H9 (cell line): ENCODE measurements at regions not wholly inside any gene's neighbourhood (a gene's known extent, or its start where the extent isn't known, plus 50 kb on each side); places are given as distances from the start of the nearest gene placed in this dataset.

Experiments used
- DNase-seq: peaks from one replicate; pipeline ENCODE4 v3.0.0-alpha.2; 2017
- H2AFZ ChIP-seq: one replicate; pipeline ENCODE4 v1.6.1; 2013; ENCODE audit warnings: mild to moderate bottlenecking, low read length, control low read depth, moderate library complexity
- H2AK5ac ChIP-seq: 2 replicates; pipeline ENCODE4 v1.6.1; 2013; ENCODE audit warnings: low read length, control low read depth, mixed read lengths; ENCODE audit not compliant: insufficient read length
- H2BK120ac ChIP-seq: one replicate; pipeline ENCODE4 v1.6.1; 2013; ENCODE audit warnings: low read depth, mild to moderate bottlenecking, low read length, control low read depth, inconsistent platforms; ENCODE audit not compliant: poor library complexity, severe bottlenecking
- H2BK12ac ChIP-seq: 2 replicates; pipeline ENCODE4 v1.6.1; 2013; ENCODE audit warnings: low read length, control low read depth, mixed read lengths, low read depth; ENCODE audit not compliant: insufficient read length
- H2BK15ac ChIP-seq: 2 replicates; pipeline ENCODE4 v1.6.1; 2013; ENCODE audit warnings: low read depth, low read length, control low read depth
- H2BK20ac ChIP-seq: one replicate; pipeline ENCODE4 v1.6.1; 2013; ENCODE audit warnings: low read depth, mild to moderate bottlenecking, low read length, control low read depth, inconsistent platforms; ENCODE audit not compliant: poor library complexity, severe bottlenecking
- H2BK5ac ChIP-seq: 2 replicates; pipeline ENCODE4 v1.6.1; 2013; ENCODE audit warnings: low read length, control low read depth, mixed read lengths; ENCODE audit not compliant: insufficient read length
- H3K14ac ChIP-seq: 2 replicates; pipeline ENCODE4 v1.6.1; 2013; ENCODE audit warnings: low read length, control low read depth; ENCODE audit not compliant: insufficient read depth
- H3K18ac ChIP-seq: 2 replicates; pipeline ENCODE4 v1.6.1; 2013; ENCODE audit warnings: low read depth, mild to moderate bottlenecking, mixed read lengths, low read length, control low read depth; ENCODE audit not compliant: insufficient read length
- H3K23ac ChIP-seq: 2 replicates; pipeline ENCODE4 v1.6.1; 2013; ENCODE audit warnings: low read length, control low read depth, mixed read lengths, low read depth; ENCODE audit not compliant: insufficient read length
- H3K23me2 ChIP-seq: 2 replicates; pipeline ENCODE4 v1.6.1; 2013; ENCODE audit warnings: low read depth, mild to moderate bottlenecking, mixed read lengths, low read length, control low read depth; ENCODE audit not compliant: insufficient read length, poor library complexity, severe bottlenecking
- H3K27ac ChIP-seq: 2 replicates; pipeline ENCODE4 v1.5.1; 2013; ENCODE audit warnings: low read length, control low read depth, mixed read lengths, low read depth; ENCODE audit not compliant: insufficient read length
- H3K27me3 ChIP-seq: 2 replicates; pipeline ENCODE4 v1.6.1; 2013; ENCODE audit warnings: low read length, control low read depth, inconsistent platforms; ENCODE audit not compliant: insufficient read depth
- H3K4ac ChIP-seq: 2 replicates; pipeline ENCODE4 v1.6.1; 2013; ENCODE audit warnings: low read depth, mild to moderate bottlenecking, control low read depth, inconsistent platforms, low read length, moderate library complexity
- H3K4me1 ChIP-seq: 2 replicates; pipeline ENCODE4 v1.6.1; 2013; ENCODE audit warnings: low read length, control low read depth, inconsistent platforms; ENCODE audit not compliant: insufficient read depth
- H3K4me2 ChIP-seq: 2 replicates; pipeline ENCODE4 v1.6.1; 2013; ENCODE audit warnings: low read length, control low read depth, mixed read lengths; ENCODE audit not compliant: insufficient read length, insufficient read depth
- H3K56ac ChIP-seq: 2 replicates; pipeline ENCODE4 v1.6.1; 2013; ENCODE audit warnings: low read depth, mild to moderate bottlenecking, mixed read lengths, low read length, control low read depth; ENCODE audit not compliant: insufficient read length
- H3K79me1 ChIP-seq: 2 replicates; pipeline ENCODE4 v1.6.1; 2013; ENCODE audit warnings: low read depth, mild to moderate bottlenecking, moderate library complexity, low read length, control low read depth, inconsistent platforms; ENCODE audit not compliant: insufficient read depth, poor library complexity, severe bottlenecking
- H3K79me2 ChIP-seq: 2 replicates; pipeline ENCODE4 v1.6.1; 2013; ENCODE audit warnings: low read length, control low read depth, inconsistent platforms; ENCODE audit not compliant: insufficient read depth
- H3K9ac ChIP-seq: 2 replicates; pipeline ENCODE4 v1.6.1; 2013; ENCODE audit warnings: low read length, control low read depth, mixed read lengths; ENCODE audit not compliant: insufficient read length; ENCODE audit errors: extremely low read depth
- H3K9me3 ChIP-seq: one replicate; pipeline ENCODE4 v1.6.1; 2013; ENCODE audit warnings: low read depth, low read length, inconsistent platforms; ENCODE audit not compliant: control insufficient read depth
- H3T11ph ChIP-seq: one replicate; pipeline ENCODE4 v1.6.1; 2013; ENCODE audit warnings: mild to moderate bottlenecking, low read length, control low read depth, inconsistent platforms
- H4K20me1 ChIP-seq: one replicate; pipeline ENCODE4 v1.6.1; 2013; ENCODE audit not compliant: control insufficient read depth, insufficient read length, insufficient read depth
- H4K5ac ChIP-seq: 2 replicates; pipeline ENCODE4 v1.6.1; 2013; ENCODE audit warnings: low read depth, mild to moderate bottlenecking, mixed read lengths, low read length, control low read depth; ENCODE audit not compliant: insufficient read length
- H4K8ac ChIP-seq: replicated peaks from 2 replicates; pipeline ENCODE4 v1.6.1; 2013; ENCODE audit warnings: low read length, control low read depth, mixed read lengths, low read depth; ENCODE audit not compliant: insufficient read length
- H4K91ac ChIP-seq: 2 replicates; pipeline ENCODE4 v1.6.1; 2013; ENCODE audit warnings: low read depth, mild to moderate bottlenecking, moderate library complexity, mixed read lengths, low read length, control low read depth; ENCODE audit not compliant: insufficient read length
- H3K27ac Mint-ChIP-seq, 3 experiments: 2 replicates in 2 of 3; 3 replicates in 1 of 3; pipeline ENCODE4 v1.8.0; 2020 to 2021; ENCODE audit warnings: mixed read lengths in 3 of 3, mild to moderate bottlenecking in 1 of 3, moderate library complexity in 1 of 3
- H3K27me3 Mint-ChIP-seq: 2 replicates; pipeline ENCODE4 v1.8.0; 2021; ENCODE audit warnings: low read depth, mild to moderate bottlenecking, moderate library complexity, mixed read lengths
- H3K36me3 Mint-ChIP-seq, 3 experiments: 2 replicates in 2 of 3; 3 replicates in 1 of 3; pipeline ENCODE4 v1.8.0; 2020 to 2021; ENCODE audit warnings: low read depth in 3 of 3, mixed read lengths in 3 of 3; ENCODE audit not compliant: insufficient read depth in 1 of 3
- H3K4me1 Mint-ChIP-seq, 2 experiments: 2 replicates each; pipeline ENCODE4 v1.8.0; 2020; ENCODE audit warnings: mixed read lengths in 2 of 2
- H3K4me3 Mint-ChIP-seq, 2 experiments: 2 replicates in 1 of 2; 3 replicates in 1 of 2; pipeline ENCODE4 v1.8.0; 2020 to 2021; ENCODE audit warnings: mild to moderate bottlenecking in 2 of 2, mixed read lengths in 2 of 2, moderate library complexity in 1 of 2
- H3K9me3 Mint-ChIP-seq, 2 experiments: 2 replicates in 1 of 2; 3 replicates in 1 of 2; pipeline ENCODE4 v1.8.0; 2020; ENCODE audit warnings: mild to moderate bottlenecking in 2 of 2, mixed read lengths in 2 of 2, moderate library complexity in 1 of 2
- WGBS: extraction: QIAGEN DNeasy Blood & Tissue Kit; methylation state at CpG from one replicate; pipeline ENCODE4 v1.1.7; 2013; ENCODE audit warnings: missing lambda C conversion rate, low lambda C conversion rate, mixed read lengths; ENCODE audit not compliant: insufficient read length; ENCODE audit errors: extremely low coverage; 5-methylcytosine and 5-hydroxymethylcytosine counted together
- TF ChIP-seq, protein P1 (sequence below): fragments of 200-600 bp; sonication (generic); conservative IDR thresholded peaks from 3 replicates; pipeline ENCODE4 v1.8.0; 2021; ENCODE audit warnings: antibody characterized with exemption, mild to moderate bottlenecking

DNA sequence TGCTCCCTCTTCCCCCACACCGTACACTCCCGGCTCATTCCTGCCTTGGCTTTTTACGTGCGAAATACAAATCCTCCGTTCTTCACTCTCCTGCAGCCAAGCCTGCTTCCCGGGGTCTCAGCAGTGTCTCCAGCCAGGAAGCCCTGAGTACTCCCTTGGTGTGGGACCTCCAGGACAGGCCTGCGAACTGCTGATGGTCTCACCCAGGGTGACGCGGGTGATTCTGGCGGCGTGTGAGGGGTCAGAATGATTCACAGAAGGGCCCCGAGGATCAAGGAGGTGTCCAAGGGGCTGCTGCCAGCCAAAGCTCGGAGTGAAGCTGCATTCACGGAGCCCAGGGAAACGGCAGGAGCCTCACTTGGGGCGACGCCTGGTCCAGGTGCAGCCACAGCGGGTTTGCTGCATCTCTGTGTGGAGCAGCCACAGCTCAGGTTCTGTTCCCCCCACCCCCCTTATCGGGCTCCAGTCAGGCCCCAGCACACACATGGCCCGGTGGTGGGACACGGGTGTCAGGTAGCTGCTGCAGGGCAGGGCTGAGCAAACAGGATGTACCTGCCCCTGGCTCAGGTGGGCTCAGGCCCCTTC is 337.7 kb upstream of the MYT1L start:
- no peak for DNase-seq
- H2BK12ac ChIP-seq: no peak overlapping the region
- Mint-ChIP-seq H3K36me3 (peaks cover 5% of the 10 kb centered on the region in 3 experiments; a peak in 5 of 7 replicates), H3K4me1 (peaks cover 17 to 23% of the 10 kb centered on the region in 2 experiments), H3K27ac (peak overlapping the region in 2 of 3 experiments; percentile 34 to 65; a peak in 2 of 7 replicates), H3K4me3 (no peak overlapping the region), H3K27me3 (peaks cover 10% of the 10 kb centered on the region), H3K9me3 (peaks cover 3 to 5% of the 10 kb centered on the region in 2 experiments; a peak in 3 of 5 replicates)
- peak overlapping the region; percentile 40; the same call in 1 of the 2 replicates for H3K14ac ChIP-seq
- WGBS: no CpG with 5 or more reads among the region's 21 CpGs
- H3K79me1 ChIP-seq: no peaks in the 10 kb centered on the region
- no peak overlapping the region for H3T11ph ChIP-seq
- H2BK15ac ChIP-seq: no peak overlapping the region; the same call in 1 of the 2 replicates
- H3K18ac ChIP-seq: no peak overlapping the region
- H2BK5ac ChIP-seq: no peak overlapping the region
- no peak overlapping the region for H2BK120ac ChIP-seq
- no peak overlapping the region for H2BK20ac ChIP-seq
- H3K23me2 ChIP-seq: no peaks in the 10 kb centered on the region
- TF ChIP-seq, protein P1, sequence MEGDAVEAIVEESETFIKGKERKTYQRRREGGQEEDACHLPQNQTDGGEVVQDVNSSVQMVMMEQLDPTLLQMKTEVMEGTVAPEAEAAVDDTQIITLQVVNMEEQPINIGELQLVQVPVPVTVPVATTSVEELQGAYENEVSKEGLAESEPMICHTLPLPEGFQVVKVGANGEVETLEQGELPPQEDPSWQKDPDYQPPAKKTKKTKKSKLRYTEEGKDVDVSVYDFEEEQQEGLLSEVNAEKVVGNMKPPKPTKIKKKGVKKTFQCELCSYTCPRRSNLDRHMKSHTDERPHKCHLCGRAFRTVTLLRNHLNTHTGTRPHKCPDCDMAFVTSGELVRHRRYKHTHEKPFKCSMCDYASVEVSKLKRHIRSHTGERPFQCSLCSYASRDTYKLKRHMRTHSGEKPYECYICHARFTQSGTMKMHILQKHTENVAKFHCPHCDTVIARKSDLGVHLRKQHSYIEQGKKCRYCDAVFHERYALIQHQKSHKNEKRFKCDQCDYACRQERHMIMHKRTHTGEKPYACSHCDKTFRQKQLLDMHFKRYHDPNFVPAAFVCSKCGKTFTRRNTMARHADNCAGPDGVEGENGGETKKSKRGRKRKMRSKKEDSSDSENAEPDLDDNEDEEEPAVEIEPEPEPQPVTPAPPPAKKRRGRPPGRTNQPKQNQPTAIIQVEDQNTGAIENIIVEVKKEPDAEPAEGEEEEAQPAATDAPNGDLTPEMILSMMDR: no peak
- no peak overlapping the region for H2AK5ac ChIP-seq
- no peak overlapping the region for H4K8ac ChIP-seq
- H3K56ac ChIP-seq: no peak overlapping the region
- H3K4ac ChIP-seq: no peak overlapping the region
- no peak overlapping the region for H3K27ac ChIP-seq
- no peak overlapping the region for H2AFZ ChIP-seq
- H3K9me3 ChIP-seq: no peaks in the 10 kb centered on the region
- no peak overlapping the region for H3K9ac ChIP-seq
- no peaks in the 10 kb centered on the region for H3K27me3 ChIP-seq
- H4K5ac ChIP-seq: no peak overlapping the region
- H3K4me1 ChIP-seq: no peaks in the 10 kb centered on the region
- H3K23ac ChIP-seq: no peak overlapping the region
- H3K79me2 ChIP-seq: no peaks in the 10 kb centered on the region
- no peaks in the 10 kb centered on the region for H4K20me1 ChIP-seq
- no peak overlapping the region for H3K4me2 ChIP-seq
- H4K91ac ChIP-seq: no peak overlapping the region
